22Rv1 (cell line): ENCODE measurements at regions not wholly inside any gene's neighbourhood (a gene's known extent, or its start where the extent isn't known, plus 50 kb on each side); places are given as distances from the start of the nearest gene placed in this dataset.
"Not testable (repeated sequence)": the region's sequence is repeated elsewhere in the genome, so short reads cannot be mapped to it uniquely, and the experiment has no call there.

Experiments
- ZFX ChIP-seq: fragments of 450-650 bp; IDR thresholded peaks from 2 replicates; pipeline ENCODE4 v1.6.1; 2017; ENCODE audit warnings: antibody characterized with exemption, borderline replicate concordance
- TF ChIP-seq, protein P1 (sequence below): fragments of 450-650 bp; IDR thresholded peaks from 2 replicates; pipeline ENCODE4 v1.5.1; 2017; ENCODE audit warnings: mild to moderate bottlenecking

DNA sequence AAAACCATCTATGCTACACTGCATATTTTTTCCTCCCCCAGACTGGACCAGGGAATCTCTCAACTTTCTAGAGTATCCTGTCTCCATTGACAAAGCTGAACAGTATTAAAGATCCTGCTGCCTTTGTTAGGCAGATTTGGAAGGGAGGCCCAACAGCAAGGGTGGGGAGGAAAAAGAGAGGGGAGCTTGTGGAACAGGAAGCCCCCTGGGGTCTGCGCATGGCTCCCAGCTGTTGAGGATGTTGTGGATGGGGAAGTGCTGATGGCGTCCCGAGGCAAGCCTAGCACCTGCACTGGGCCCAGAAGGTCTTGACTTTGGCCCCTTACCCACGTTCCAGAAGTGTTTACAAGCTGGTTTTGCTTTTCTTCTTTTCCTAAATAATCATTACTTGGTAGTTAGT, 146.6 kb downstream of the TBC1D2B start:
- TF ChIP-seq, protein P1, sequence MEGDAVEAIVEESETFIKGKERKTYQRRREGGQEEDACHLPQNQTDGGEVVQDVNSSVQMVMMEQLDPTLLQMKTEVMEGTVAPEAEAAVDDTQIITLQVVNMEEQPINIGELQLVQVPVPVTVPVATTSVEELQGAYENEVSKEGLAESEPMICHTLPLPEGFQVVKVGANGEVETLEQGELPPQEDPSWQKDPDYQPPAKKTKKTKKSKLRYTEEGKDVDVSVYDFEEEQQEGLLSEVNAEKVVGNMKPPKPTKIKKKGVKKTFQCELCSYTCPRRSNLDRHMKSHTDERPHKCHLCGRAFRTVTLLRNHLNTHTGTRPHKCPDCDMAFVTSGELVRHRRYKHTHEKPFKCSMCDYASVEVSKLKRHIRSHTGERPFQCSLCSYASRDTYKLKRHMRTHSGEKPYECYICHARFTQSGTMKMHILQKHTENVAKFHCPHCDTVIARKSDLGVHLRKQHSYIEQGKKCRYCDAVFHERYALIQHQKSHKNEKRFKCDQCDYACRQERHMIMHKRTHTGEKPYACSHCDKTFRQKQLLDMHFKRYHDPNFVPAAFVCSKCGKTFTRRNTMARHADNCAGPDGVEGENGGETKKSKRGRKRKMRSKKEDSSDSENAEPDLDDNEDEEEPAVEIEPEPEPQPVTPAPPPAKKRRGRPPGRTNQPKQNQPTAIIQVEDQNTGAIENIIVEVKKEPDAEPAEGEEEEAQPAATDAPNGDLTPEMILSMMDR: not testable (repeated sequence)
- TF ChIP-seq ZFX: not testable (repeated sequence)
